ENCODE measurements at regions not wholly inside any gene's neighbourhood (a gene's known extent, or its start where the extent isn't known, plus 50 kb on each side); places are given as distances from the start of the nearest gene placed in this dataset.

- DNase-seq (ENCODE audit: low read depth in 2 of 2, low spot score in 1 of 2): no peak
Observed at GRCh38 chr2:236317938-236318396, 53.8 kb upstream of the ASB18 start.

DNA sequence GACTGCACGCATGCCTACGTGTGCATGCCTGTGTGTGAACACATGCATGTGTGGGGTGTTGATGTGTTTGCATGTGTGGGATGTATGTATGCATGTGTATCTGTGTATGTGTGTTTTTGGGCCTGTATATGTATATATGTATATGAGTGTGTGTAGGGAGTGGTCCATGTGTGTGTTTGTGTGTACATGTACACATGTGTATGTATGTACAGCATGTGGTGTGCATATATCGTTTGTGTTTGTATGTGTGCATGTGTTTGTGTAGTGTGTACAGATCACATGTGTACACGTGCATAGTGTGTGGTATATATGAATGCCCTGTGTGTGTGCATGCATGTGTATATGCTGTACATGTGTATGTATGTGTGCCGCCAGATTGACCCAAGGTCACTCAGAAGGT, 54.2 kb upstream of the ASB18 start:
- DNase-seq (ENCODE audit: low read depth in 2 of 2, low spot score in 1 of 2): no peak

- no peak for DNase-seq (ENCODE audit: low read depth in 2 of 2, low spot score in 1 of 2)
Observed at GRCh38 chr2:236319036-236319435, 54.8 kb upstream of the ASB18 start.

DNA sequence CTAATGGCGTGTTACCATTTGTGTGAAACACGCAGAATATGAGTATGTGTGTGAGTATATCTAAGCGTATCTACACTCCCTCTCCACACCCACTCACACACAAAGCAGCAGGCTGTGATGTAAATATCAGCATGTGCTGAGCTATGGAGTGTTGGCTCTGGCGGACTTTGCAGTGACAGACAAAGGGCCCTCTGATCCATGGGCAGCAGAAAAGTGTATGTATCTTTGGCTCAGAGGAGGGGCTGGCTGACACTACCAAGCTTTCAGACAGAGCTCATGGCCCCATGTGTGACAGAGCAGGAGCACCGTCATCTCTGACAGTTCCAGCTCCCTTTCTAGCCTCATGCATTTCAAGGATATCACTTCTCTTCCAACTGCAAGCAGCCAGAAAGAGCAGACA, 57.2 kb upstream of the ASB18 start:
- DNase-seq (ENCODE audit: low read depth in 2 of 2, low spot score in 1 of 2): no peak

DNA sequence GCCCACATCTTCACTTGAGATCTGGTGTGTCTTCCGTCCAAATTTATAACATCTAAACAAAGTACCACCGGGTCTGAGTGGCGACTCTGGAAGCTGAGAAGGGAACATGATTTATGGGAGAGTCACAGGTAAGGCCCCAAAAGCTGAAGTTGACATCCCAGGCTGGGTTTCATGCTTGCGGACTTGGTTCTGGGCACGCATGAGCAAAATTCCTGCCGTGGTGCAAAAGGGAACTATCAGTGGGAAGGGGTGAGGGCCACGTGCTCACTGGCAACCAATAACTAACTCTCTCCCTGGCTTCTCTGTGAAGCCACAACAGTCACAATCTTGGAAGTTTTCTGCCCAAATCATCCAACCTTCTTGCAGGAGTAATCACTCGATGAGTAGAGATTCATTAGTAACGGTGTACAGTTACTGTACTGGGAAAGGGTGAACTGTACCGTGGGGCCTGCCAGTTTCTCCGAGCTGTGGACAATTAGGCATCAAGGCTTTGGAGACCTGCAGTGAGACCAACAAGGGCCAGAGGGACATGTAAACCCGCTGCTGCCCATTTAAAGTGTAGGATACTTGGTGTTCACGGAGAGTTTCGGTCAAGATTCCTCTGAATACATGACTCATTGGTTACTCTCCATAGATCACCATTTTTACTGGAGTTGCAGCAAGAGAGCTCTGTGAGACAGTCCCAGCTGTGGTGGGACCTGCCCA, 69.4 kb upstream of the ASB18 start:
- DNase-seq (ENCODE audit: low read depth in 2 of 2, low spot score in 1 of 2): no peak

DNA sequence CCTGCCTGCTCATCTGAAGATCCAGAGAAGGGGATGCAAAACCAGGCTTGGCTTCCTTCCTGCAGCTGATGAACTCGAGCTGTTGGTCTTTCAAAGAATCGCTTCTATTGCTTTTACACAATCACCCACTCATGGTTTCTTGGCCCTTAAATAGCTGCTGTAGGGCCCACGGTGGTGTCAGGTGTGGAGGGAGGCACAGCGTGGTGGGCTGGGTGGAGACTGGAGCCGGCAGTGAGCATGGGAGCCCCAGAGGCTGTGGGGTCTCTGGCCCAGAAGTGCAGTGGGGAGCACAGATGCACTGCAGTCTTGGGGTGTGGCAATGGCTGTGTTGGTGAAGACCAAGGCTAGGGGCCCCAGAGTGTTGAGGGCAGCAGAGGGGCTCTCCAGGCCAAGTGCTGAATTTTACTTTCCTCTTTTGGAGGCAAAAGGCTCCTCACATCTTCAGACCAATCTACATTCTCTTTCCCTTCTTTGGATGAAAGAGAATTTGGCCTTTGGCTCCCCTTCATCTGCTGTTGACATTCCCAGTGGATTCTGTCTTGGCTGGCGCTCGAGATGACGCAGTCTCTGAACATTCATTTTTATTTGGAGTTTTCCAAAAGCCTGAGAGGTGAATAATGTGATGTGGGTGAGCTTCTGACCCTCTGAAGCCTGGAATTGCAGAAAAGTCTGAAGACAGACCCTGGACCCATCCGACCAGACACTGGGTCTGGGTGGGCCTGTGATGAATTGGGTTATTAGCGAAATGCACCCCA, 70.1 kb upstream of the ASB18 start:
- no peak for DNase-seq (ENCODE audit: low read depth in 2 of 2, low spot score in 1 of 2)

GRCh38 chr2:236335696-236336574, 71.7 kb upstream of the ASB18 start:
- no peak for DNase-seq (ENCODE audit: low read depth in 2 of 2, low spot score in 1 of 2)

DNA sequence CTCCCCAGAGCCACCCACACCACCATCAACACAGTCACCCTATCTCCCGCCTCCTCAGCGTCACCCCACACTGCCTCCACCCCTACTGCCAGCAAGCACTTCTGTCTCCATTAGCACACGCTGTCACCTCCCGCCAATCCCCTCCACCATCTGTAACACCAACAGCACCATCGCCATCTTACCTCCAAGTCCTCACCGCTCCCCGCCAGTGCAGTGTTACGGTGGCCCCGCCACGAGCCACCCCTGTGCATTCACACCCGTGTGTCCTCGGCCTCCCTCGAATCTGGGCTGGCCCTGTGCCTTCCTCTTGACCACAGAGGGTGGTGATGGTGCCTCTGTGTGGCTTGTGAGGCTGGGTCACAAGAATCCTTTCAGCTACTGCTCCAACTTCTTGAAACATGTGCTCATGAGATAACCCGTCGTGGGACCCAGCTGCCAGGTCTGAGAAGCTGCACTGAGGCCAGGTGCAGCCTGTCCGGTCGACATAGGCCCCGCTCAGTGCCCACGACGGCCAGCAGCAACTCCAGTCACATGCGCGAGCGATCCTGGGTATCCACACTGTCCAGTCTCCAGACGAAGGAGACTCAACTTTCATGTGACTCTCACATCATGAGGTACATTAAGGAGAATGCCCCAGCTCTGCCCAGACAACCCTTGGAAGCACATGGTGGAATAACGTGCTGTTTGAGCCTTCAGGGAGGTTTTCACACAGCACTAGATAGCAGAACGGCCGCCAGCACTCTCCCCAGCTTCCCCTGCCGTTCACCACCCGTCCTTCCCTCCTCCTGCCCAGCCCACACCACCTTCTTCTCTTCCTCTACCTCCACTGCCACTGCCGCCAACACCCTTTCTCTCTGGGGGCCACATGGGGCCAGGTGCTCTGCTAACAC, 72.6 kb upstream of the ASB18 start:
- DNase-seq (ENCODE audit: low read depth in 2 of 2, low spot score in 1 of 2): no peak

- DNase-seq (ENCODE audit: low read depth in 2 of 2, low spot score in 1 of 2): no peak
Observed at GRCh38 chr2:236337465-236338325, 73.5 kb upstream of the ASB18 start.

GRCh38 chr2:236338495-236339184, 74.4 kb upstream of the ASB18 start:
- no peak for DNase-seq (ENCODE audit: low read depth in 2 of 2, low spot score in 1 of 2)

DNA sequence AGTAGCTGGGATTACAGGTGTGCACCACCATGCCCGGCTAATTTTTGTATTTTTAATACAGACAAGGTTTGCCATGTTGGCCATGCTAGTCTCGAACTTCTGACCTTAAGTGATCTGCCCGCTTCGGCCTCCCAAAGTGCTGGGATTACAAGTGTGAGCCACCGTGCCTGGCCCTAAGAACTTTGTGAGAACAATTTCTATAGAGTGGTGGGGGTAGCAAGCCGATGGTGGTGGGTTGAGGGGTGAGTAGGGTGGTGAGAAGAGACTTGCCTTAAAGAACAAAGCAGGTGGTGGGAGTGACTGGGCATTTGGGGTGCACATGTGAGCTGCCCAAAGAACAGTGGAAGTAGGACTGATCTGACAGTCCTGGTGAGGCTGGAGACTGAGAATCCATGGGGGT, 76.0 kb upstream of the ASB18 start:
- no peak for DNase-seq (ENCODE audit: low read depth in 2 of 2, low spot score in 1 of 2)

DNA sequence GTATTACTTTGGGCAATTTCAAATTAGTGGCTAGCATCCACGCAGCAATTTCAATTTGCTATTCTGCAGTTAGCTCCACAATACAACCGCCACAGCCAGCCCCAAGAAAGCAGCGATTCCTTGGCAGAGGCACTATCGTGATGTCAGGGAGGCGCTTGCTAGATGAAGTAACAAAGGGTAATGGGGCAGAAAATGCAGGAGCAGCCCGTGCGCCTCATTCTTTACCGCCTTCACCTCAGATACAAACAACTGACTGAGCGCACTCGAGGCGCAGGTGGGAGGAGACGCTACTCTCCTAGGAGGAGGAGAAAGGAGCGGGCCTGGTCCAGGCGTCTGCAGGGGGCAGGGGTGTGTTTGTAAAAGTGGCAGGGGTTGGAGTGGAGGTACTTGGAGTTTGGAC, 76.9 kb upstream of the ASB18 start:
- DNase-seq (ENCODE audit: low read depth in 2 of 2, low spot score in 1 of 2): no peak

DNA sequence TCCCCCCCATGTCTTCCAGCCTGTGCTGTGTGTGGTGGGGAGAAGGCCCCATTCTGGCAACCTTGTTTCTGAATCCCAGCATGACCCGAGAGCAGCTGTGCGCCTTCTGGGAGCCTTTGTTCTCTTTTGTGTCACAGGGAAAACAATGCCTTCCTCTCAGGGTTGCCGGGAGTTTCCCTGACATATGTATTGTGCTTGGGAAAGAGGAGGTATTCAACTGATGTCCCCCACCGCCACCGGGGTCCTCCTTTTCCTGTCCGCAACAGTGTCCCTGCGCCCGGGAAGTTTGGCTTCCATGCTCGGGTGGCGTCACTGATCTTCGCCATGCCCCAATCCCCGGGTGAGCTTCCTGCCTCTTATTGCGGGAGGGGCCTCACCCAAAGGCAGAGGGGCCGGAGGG, 77.5 kb upstream of the ASB18 start:
- no peak for DNase-seq (ENCODE audit: low read depth in 2 of 2, low spot score in 1 of 2)

DNA sequence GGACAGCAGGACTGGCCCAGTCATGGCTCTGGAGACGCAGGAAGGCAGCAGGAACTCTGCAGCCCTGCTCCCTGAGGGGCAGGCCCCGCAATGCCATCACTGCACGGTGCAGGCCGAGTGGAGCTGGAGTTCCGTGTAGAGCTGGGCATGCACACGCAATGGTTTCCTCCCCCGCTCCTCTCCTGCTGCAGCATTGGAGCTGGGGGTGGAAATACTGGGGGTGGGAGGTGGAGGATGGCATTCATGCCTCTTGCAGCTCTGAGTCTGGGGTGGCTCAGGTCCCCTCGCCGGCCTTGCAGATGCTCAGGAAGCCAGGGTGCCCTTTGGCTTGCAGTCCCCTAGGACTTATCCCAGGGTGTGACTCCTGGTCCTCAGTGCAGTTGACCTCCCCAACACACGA, 78.3 kb upstream of the ASB18 start:
- no peak for DNase-seq (ENCODE audit: low read depth in 2 of 2, low spot score in 1 of 2)

- no peak for DNase-seq (ENCODE audit: low read depth in 2 of 2, low spot score in 1 of 2)
Observed at GRCh38 chr2:236342951-236343350, 78.7 kb upstream of the ASB18 start.

GRCh38 chr2:236343400-236344161, 79.4 kb upstream of the ASB18 start:
- DNase-seq (ENCODE audit: low read depth in 2 of 2, low spot score in 1 of 2): peak in 1 of 2 donors; percentile 11

DNA sequence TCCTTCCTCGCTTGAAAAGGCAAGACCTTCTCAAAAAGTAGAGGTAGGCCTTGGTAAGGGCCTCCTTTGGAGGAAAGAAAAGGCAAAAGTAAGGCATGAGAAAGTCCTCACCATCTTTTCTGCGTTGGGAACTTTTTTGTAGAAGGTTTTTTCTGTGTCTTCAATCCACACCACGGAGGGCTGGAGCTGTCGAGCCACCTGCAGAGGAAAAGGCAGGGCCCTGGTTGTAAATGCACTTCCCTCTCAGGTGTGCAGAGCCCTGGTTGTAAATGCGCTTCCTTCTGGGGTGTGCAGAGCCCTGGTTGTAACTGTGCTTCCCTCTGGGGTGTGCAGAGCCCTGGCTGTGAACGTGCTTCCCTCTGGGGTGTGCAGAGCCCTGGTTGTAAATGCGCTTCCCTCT, 80.2 kb upstream of the ASB18 start:
- no peak for DNase-seq (ENCODE audit: low read depth in 2 of 2, low spot score in 1 of 2)

- DNase-seq (ENCODE audit: low read depth in 2 of 2, low spot score in 1 of 2): no peak
Observed at GRCh38 chr2:236345081-236345714, 81.0 kb upstream of the ASB18 start.

All from stimulated activated CD8-positive, alpha-beta memory T cell treated with anti-CD3 and anti-CD28 coated beads, Interleukin-4, amount 100 ng/mL, for 1 hour (primary cell).